ENCODE measurements at regions not wholly inside any gene's neighbourhood (a gene's known extent, or its start where the extent isn't known, plus 50 kb on each side); places are given as distances from the start of the nearest gene placed in this dataset.
"Not testable (repeated sequence)": the region's sequence is repeated elsewhere in the genome, so short reads cannot be mapped to it uniquely, and the experiment has no call there.

- DNase-seq, result no peak
Measured at GRCh38 chr4:181830404-181831035, 412.7 kb upstream of the TENM3 start.

GRCh38 chr4:181834071-181834470 is 409.1 kb upstream of the TENM3 start:
- DNase-seq, result no peak

GRCh38 chr4:181835348-181835747 is 407.9 kb upstream of the TENM3 start:
- DNase-seq, result no peak

GRCh38 chr4:181838253-181838652 is 404.9 kb upstream of the TENM3 start:
- no peak for DNase-seq

GRCh38 chr4:181843797-181844196 is 399.4 kb upstream of the TENM3 start:
- not testable (repeated sequence) for DNase-seq

GRCh38 chr4:181845617-181846016 is 397.6 kb upstream of the TENM3 start:
- no peak for DNase-seq

- DNase-seq, result no peak
Measured at GRCh38 chr4:181846934-181847333, 396.3 kb upstream of the TENM3 start.

- DNase-seq, result no peak
Measured at GRCh38 chr4:181848357-181848756, 394.8 kb upstream of the TENM3 start.

- DNase-seq, result no peak
Measured at GRCh38 chr4:181849472-181849871, 393.7 kb upstream of the TENM3 start.

- no peak for DNase-seq
Measured at GRCh38 chr4:181853881-181854511, 389.2 kb upstream of the TENM3 start.

GRCh38 chr4:181855307-181855706 is 387.9 kb upstream of the TENM3 start:
- DNase-seq, result no peak

- DNase-seq, result not testable (repeated sequence)
Measured at GRCh38 chr4:181857471-181857870, 385.7 kb upstream of the TENM3 start.

- DNase-seq, result no peak
Measured at GRCh38 chr4:181858741-181859140, 384.5 kb upstream of the TENM3 start.

- DNase-seq, result no peak
Measured at GRCh38 chr4:181859439-181859838, 383.8 kb upstream of the TENM3 start.

GRCh38 chr4:181860157-181860556 is 383.0 kb upstream of the TENM3 start:
- peak; percentile 22 for DNase-seq

- DNase-seq, result no peak
Measured at GRCh38 chr4:181860668-181861067, 382.5 kb upstream of the TENM3 start.

GRCh38 chr4:181863856-181864255 is 379.3 kb upstream of the TENM3 start:
- DNase-seq, result no peak

- DNase-seq, result peak; percentile 4
Measured at GRCh38 chr4:181870326-181870725, 372.9 kb upstream of the TENM3 start.

- no peak for DNase-seq
Measured at GRCh38 chr4:181874602-181875001, 368.6 kb upstream of the TENM3 start.

GRCh38 chr4:181877329-181877848 is 365.8 kb upstream of the TENM3 start:
- no peak for DNase-seq

- no peak for DNase-seq
Measured at GRCh38 chr4:181890031-181890430, 353.2 kb upstream of the TENM3 start.

GRCh38 chr4:181890911-181891310 is 352.3 kb upstream of the TENM3 start:
- DNase-seq, result no peak

- DNase-seq, result no peak
Measured at GRCh38 chr4:181896614-181897013, 346.6 kb upstream of the TENM3 start.

GRCh38 chr4:181897935-181898334 is 345.3 kb upstream of the TENM3 start:
- DNase-seq, result peak; percentile 65

GRCh38 chr4:181902404-181902803 is 340.8 kb upstream of the TENM3 start:
- DNase-seq, result not testable (repeated sequence)

Measured in amniotic stem cell (primary cell).